ENCODE measurements at regions not wholly inside any gene's neighbourhood (a gene's known extent, or its start where the extent isn't known, plus 50 kb on each side); places are given as distances from the start of the nearest gene placed in this dataset.

DNA sequence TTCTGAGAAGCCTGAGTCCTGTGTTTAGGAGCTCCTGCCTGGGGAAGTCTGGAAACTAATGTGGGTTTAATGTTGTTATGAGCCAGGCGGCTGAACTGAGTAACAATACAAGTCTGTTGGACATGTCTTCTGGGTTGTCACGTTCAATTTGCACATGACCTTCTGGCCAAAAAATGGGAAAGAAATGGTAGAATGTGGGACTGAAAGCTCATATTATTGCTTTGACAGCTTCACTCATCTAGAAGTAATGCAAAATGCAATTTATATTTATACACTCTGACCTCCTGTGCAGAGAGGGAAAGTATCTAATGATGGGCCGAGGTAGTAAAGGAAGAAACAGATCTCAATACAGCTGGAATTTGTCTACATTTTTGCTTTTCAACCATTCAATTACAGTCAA is 75.8 kb downstream of the NR2F2 start:
- no peak overlapping the region for H3K9ac ChIP-seq (replicated peaks; ENCODE audit: extremely low read depth, insufficient read depth, low read length)
- FAIRE-seq (no peak), DNase-seq (ENCODE audit: low read depth, low spot score) (no peak)
- no peaks in the 10 kb centered on the region for H3K9me1 ChIP-seq (replicated peaks; ENCODE audit: control insufficient read depth, extremely low read depth, insufficient read depth, low read length)
- H3K27ac ChIP-seq (ENCODE audit: insufficient read depth, low read depth, low read length), result no peak overlapping the region
- H3K36me3 ChIP-seq (ENCODE audit: control insufficient read depth in 2 of 2, extremely low read depth in 1 of 2, insufficient read depth in 2 of 2, low read length in 2 of 2), result no peaks in the 10 kb centered on the region
- intact Hi-C loops (cut with micrococcal nuclease) (no loop called here), dilution Hi-C loops (cut with MboI; ENCODE audit: extremely low pct_ligation_motif_present, low sequenced_read_pairs) (no loop called here)
- POLR2A ChIA-PET, result no interaction called here
- H3K9me3 ChIP-seq (replicated peaks; ENCODE audit: control insufficient read depth, insufficient read depth, low read length), result no peaks in the 10 kb centered on the region
- H3K79me2 ChIP-seq (ENCODE audit: control insufficient read depth, insufficient read depth, low read length), result no peaks in the 10 kb centered on the region
- BruUV-seq (replicated peaks), result no TSS peak
- TF ChIP-seq GATA2 (IDR thresholded peaks at IDR 0.05; ENCODE audit: insufficient read depth, insufficient read length, low read depth, low read length) (no peak), POLR2A (IDR thresholded peaks at IDR 0.05; ENCODE audit: low read depth, low read length) (no peak), POLR2AphosphoS5 (IDR thresholded peaks at IDR 0.05; ENCODE audit: insufficient read depth, low read depth, low read length) (no peak), FOS (IDR thresholded peaks at IDR 0.05; ENCODE audit: borderline replicate concordance, insufficient read depth, low read length) (no peak), MAX (IDR thresholded peaks at IDR 0.05; ENCODE audit: insufficient read depth, insufficient read length) (no peak), EZH2 (IDR thresholded peaks at IDR 0.05; ENCODE audit: borderline replicate concordance, low read depth, low read length, severe bottlenecking) (no peak), MYC (IDR thresholded peaks at IDR 0.05; ENCODE audit: low read depth, low read length) (no peak), JUN (IDR thresholded peaks at IDR 0.05; ENCODE audit: borderline replicate concordance, insufficient read depth, insufficient read length, low read depth) (no peak)
- TF ChIP-seq, protein P1, sequence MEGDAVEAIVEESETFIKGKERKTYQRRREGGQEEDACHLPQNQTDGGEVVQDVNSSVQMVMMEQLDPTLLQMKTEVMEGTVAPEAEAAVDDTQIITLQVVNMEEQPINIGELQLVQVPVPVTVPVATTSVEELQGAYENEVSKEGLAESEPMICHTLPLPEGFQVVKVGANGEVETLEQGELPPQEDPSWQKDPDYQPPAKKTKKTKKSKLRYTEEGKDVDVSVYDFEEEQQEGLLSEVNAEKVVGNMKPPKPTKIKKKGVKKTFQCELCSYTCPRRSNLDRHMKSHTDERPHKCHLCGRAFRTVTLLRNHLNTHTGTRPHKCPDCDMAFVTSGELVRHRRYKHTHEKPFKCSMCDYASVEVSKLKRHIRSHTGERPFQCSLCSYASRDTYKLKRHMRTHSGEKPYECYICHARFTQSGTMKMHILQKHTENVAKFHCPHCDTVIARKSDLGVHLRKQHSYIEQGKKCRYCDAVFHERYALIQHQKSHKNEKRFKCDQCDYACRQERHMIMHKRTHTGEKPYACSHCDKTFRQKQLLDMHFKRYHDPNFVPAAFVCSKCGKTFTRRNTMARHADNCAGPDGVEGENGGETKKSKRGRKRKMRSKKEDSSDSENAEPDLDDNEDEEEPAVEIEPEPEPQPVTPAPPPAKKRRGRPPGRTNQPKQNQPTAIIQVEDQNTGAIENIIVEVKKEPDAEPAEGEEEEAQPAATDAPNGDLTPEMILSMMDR (IDR thresholded peaks at IDR 0.05; ENCODE audit: extremely low read depth in 1 of 2, insufficient read depth in 1 of 2, low read depth in 1 of 2, low read length in 2 of 2), result no peak
- H4K20me1 ChIP-seq (replicated peaks; ENCODE audit: control insufficient read depth, extremely low read depth, insufficient read depth, low read length), result no peaks in the 10 kb centered on the region
- peaks cover 8% of the 10 kb centered on the region for H3K4me1 ChIP-seq (ENCODE audit: control insufficient read depth, extremely low read depth, insufficient read depth, low read length)
- H3K27me3 ChIP-seq (ENCODE audit: control insufficient read depth in 2 of 2, insufficient read depth in 2 of 2, low read length in 2 of 2), result peaks cover 23 to 31% of the 10 kb centered on the region in 2 experiments
- no peak overlapping the region for H2AFZ ChIP-seq (ENCODE audit: low read depth, low read length)
- H3K4me2 ChIP-seq (ENCODE audit: insufficient read depth, low read length), result no peak overlapping the region
- H3K4me3 ChIP-seq (replicated peaks in 1 of 3; ENCODE audit: insufficient read depth in 1 of 3, low read depth in 1 of 3, low read length in 3 of 3), result no peak overlapping the region
- CTCF ChIA-PET, result no interaction called here

Data from endothelial cell of umbilical vein (primary cell).